GM21737 (cell line): ENCODE measurements at regions not wholly inside any gene's neighbourhood (a gene's known extent, or its start where the extent isn't known, plus 50 kb on each side); places are given as distances from the start of the nearest gene placed in this dataset.

Experiments used
- ATAC-seq: cut with Tn5 transposase; IDR thresholded peaks from one replicate; pipeline ENCODE4 v1.9.1; 2021; ENCODE audit warnings: mild to moderate bottlenecking, moderate library complexity; ENCODE audit not compliant: unreplicated experiment

DNA sequence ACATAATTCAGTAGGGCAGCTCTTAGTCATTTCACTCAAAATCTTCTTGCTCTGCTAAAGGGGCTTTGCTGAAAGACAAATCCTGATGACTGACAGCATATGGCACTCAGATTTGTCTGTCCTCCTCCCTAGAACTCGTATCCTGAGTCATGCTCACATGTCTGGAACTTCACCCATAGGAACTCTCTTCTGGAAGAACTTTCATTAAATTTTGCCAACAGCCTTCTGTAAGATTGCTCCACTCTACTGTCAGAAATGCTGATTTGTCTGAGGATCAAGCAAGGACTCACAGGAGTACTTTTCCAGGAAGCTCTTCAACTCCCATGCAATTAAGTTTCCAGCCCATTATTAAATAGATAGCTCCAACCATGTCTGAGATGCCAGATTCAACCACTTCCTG is 59.8 kb upstream of the SNX2 start:
- ATAC-seq = no peak

DNA sequence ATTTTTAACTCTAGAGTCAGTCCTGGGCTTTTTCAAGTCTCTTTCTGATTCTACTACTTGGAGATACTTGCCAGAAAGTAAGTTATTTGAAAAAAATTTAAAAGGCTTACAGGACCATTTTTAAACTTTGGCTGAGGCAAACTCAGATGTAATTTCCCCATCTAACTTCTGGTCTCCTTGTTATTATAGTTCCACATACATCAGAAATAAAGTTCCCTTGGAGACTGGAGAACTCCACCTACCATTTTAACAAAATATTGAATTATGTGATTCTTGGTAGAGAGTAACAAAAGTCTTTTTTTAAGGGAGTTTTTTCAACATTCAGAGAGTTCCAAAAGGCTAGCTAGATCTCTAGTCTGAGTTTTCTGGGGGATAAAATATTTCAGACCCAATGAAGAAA is 56.3 kb upstream of the SNX2 start:
- ATAC-seq = no peak

DNA sequence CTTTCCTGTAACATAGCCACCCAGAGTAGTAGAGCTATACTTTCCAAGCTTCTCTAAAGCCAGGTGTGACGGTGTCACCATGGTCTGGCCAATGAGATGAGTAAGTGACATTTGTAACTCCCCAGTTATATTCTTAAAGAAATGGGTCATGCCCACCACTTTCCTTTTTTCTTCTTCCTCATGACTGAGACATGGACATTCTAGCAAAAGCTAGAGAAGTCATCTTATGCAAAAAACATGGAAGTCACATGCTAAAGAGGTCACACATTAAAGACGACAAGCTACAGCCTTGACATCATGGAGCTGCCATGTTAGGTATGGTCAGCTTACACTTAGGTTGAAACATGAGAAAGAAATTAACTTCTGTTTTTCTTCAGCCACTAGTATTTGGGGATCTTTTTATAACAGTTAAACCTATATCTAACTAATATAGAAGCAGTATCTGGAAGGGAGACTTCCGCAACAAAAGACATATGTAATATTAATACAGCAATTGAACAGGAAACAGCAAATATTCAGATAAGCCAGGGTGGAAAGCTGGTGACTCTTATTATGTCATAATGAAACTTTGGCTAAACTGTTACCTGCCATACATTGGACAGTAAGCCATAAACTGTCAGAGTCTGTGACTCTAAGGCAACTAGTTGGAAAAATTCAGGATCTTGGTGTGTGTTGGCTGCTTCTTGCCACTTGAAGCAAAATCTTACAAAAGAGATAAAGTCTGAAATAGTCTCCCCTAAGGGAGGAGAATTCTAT is 54.7 kb upstream of the SNX2 start:
- no peak for ATAC-seq

GRCh38 chr5:122721127-122721526 is 53.8 kb upstream of the SNX2 start:
- no peak for ATAC-seq

DNA sequence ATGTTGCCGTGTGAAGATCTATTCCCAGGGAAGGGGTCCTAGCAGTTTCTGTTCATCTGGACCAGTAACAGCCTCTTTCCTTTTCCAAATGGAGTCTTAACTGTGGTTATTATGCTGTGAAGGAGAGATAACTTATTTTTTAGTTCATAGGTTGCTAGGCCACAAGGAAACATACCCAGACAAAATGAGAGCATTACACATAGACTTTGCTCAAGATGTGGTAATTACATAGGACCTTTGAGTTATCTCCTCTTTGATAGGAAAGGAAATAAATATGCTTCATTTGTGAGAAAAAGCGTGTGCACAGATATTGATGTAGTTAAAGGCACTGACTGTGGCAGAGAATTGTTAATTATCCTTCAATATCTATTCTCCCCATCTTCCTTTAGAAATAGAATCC is 52.5 kb upstream of the SNX2 start:
- no peak for ATAC-seq

- ATAC-seq = peak; percentile 90
These were observed 51.1 kb upstream of the SNX2 start for GRCh38 chr5:122723606-122724352.
